Trophoblast cell (in vitro differentiated cells and primary cell): ENCODE measurements at regions not wholly inside any gene's neighbourhood (a gene's known extent, or its start where the extent isn't known, plus 50 kb on each side); places are given as distances from the start of the nearest gene placed in this dataset.
"Not testable (repeated sequence)": the region's sequence is repeated elsewhere in the genome, so short reads cannot be mapped to it uniquely, and the experiment has no call there.

Experiments
- DNase-seq, 2 donors: peaks; one replicate each; pipeline ENCODE4 v3.0.0-alpha.2; 2016
- H2AFZ ChIP-seq: 2 replicates; pipeline ENCODE4 v1.6.1; 2013; ENCODE audit warnings: low read length, moderate library complexity, mild to moderate bottlenecking; ENCODE audit not compliant: insufficient read depth, poor library complexity
- H2AK5ac ChIP-seq: 2 replicates; pipeline ENCODE4 v1.6.1; 2013; ENCODE audit warnings: mild to moderate bottlenecking, low read length
- H2BK120ac ChIP-seq: 2 replicates; pipeline ENCODE4 v1.6.1; 2013; ENCODE audit warnings: low read length, mild to moderate bottlenecking, moderate library complexity; ENCODE audit not compliant: insufficient read depth, poor library complexity
- H2BK12ac ChIP-seq: 2 replicates; pipeline ENCODE4 v1.6.1; 2013; ENCODE audit warnings: mild to moderate bottlenecking, low read length, moderate library complexity
- H2BK5ac ChIP-seq: 2 replicates; pipeline ENCODE4 v1.6.1; 2013; ENCODE audit warnings: low read length, low read depth, moderate library complexity, mild to moderate bottlenecking; ENCODE audit not compliant: poor library complexity
- H3K14ac ChIP-seq: 2 replicates; pipeline ENCODE4 v1.6.1; 2013; ENCODE audit warnings: mild to moderate bottlenecking, low read length
- H3K18ac ChIP-seq: 2 replicates; pipeline ENCODE4 v1.6.1; 2013; ENCODE audit warnings: mild to moderate bottlenecking, low read length
- H3K23ac ChIP-seq: 2 replicates; pipeline ENCODE4 v1.6.1; 2013; ENCODE audit warnings: low read length
- H3K27ac ChIP-seq: 2 replicates; pipeline ENCODE4 v1.5.1; 2013; ENCODE audit warnings: low read depth, mild to moderate bottlenecking, inconsistent platforms, low read length, moderate library complexity
- H3K27me3 ChIP-seq: 2 replicates; pipeline ENCODE4 v1.6.1; 2013; ENCODE audit warnings: inconsistent platforms, mild to moderate bottlenecking, low read length, moderate library complexity; ENCODE audit not compliant: insufficient read depth
- H3K36me3 ChIP-seq, 2 experiments: 1 replicate in 1 of 2; 2 replicates in 1 of 2; pipeline ENCODE4 v1.6.1; 2013; ENCODE audit warnings: low read length in 2 of 2, mild to moderate bottlenecking in 2 of 2, moderate library complexity in 1 of 2; ENCODE audit not compliant: insufficient read depth in 2 of 2, control insufficient read depth in 1 of 2
- H3K4ac ChIP-seq: 2 replicates; pipeline ENCODE4 v1.6.1; 2013; ENCODE audit warnings: low read depth, mild to moderate bottlenecking, low read length, moderate library complexity
- H3K4me1 ChIP-seq, 2 experiments: 1 replicate in 1 of 2; 2 replicates in 1 of 2; pipeline ENCODE4 v1.6.1; 2013; ENCODE audit warnings: low read length in 2 of 2, mild to moderate bottlenecking in 2 of 2, moderate library complexity in 1 of 2; ENCODE audit not compliant: insufficient read depth in 2 of 2, control insufficient read depth in 1 of 2
- H3K4me2 ChIP-seq: 2 replicates; pipeline ENCODE4 v1.6.1; 2013; ENCODE audit warnings: inconsistent platforms, mild to moderate bottlenecking, low read length, moderate library complexity
- H3K4me3 ChIP-seq: 2 replicates; pipeline ENCODE4 v1.5.1; 2013; ENCODE audit warnings: mild to moderate bottlenecking, low read depth, low read length, inconsistent platforms
- H3K79me1 ChIP-seq: one replicate; pipeline ENCODE4 v1.6.1; 2013; ENCODE audit warnings: low read length
- H3K79me2 ChIP-seq: 2 replicates; pipeline ENCODE4 v1.6.1; 2013; ENCODE audit warnings: low read length, mild to moderate bottlenecking; ENCODE audit not compliant: control insufficient read depth, insufficient read depth, poor library complexity
- H3K9ac ChIP-seq: 2 replicates; pipeline ENCODE4 v1.6.1; 2013; ENCODE audit warnings: mild to moderate bottlenecking, low read length
- H3K9me3 ChIP-seq: 2 replicates; pipeline ENCODE4 v1.6.1; 2013; ENCODE audit warnings: low read depth, mild to moderate bottlenecking, control low read depth, inconsistent platforms, low read length; ENCODE audit not compliant: insufficient read depth
- H4K12ac ChIP-seq: 2 replicates; pipeline ENCODE4 v1.6.1; 2013; ENCODE audit warnings: low read depth, mild to moderate bottlenecking, low read length, moderate library complexity
- H4K8ac ChIP-seq: 2 replicates; pipeline ENCODE4 v1.6.1; 2013; ENCODE audit warnings: low read depth, mild to moderate bottlenecking, low read length, moderate library complexity
- H4K91ac ChIP-seq: one replicate; pipeline ENCODE4 v1.6.1; 2013; ENCODE audit warnings: low read depth, mild to moderate bottlenecking, low read length, moderate library complexity
- WGBS: extraction: QIAGEN DNeasy Blood & Tissue Kit; methylation state at CpG from one replicate; pipeline ENCODE4 v1.1.7; 2013; ENCODE audit warnings: missing lambda C conversion rate; ENCODE audit not compliant: insufficient read length, insufficient coverage; ENCODE audit errors: extremely low coverage; 5-methylcytosine and 5-hydroxymethylcytosine counted together

DNA sequence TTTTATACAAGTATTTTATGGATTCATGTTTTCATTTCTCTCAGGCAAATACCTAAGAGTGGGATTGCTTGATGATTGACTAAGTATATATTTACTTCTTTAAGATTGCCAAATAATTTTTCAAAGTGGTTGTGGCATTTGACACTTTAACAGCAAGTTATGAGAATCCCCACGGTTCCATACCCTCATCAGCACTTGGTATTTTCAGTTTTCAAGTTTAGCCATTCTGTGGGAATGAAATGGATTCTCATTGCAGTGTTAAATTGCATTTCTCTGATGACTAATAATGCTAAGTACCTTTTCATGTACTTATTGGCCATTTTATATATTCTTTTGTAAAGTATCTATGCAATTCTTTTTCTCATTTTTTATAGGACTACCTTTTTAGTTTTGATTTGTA lies 301.5 kb upstream of the DIO3 start:
- H4K12ac ChIP-seq = no peak overlapping the region
- H3K27ac ChIP-seq = no peak overlapping the region
- no peaks in the 10 kb centered on the region for H3K79me2 ChIP-seq
- H3K4me1 ChIP-seq = peaks cover 0 to 3% of the 10 kb centered on the region in 2 experiments
- no peak overlapping the region for H2AK5ac ChIP-seq
- peaks cover 5% of the 10 kb centered on the region for H3K9me3 ChIP-seq
- DNase-seq = no peak
- H3K9ac ChIP-seq = no peak overlapping the region
- no peak overlapping the region for H3K23ac ChIP-seq
- no peak overlapping the region for H2BK5ac ChIP-seq
- no CpG with 5 or more reads among the region's 1 CpG for WGBS
- H4K91ac ChIP-seq = no peak overlapping the region
- H3K4me2 ChIP-seq = no peak overlapping the region
- no peak overlapping the region for H3K18ac ChIP-seq
- no peak overlapping the region for H3K14ac ChIP-seq
- no peak overlapping the region for H2BK12ac ChIP-seq
- H3K36me3 ChIP-seq = no peaks in the 10 kb centered on the region
- H4K8ac ChIP-seq = no peak overlapping the region
- H3K4me3 ChIP-seq = no peak overlapping the region
- no peaks in the 10 kb centered on the region for H3K79me1 ChIP-seq
- H2BK120ac ChIP-seq = no peak overlapping the region
- H2AFZ ChIP-seq = no peak overlapping the region
- no peaks in the 10 kb centered on the region for H3K27me3 ChIP-seq
- H3K4ac ChIP-seq = no peak overlapping the region

- not testable (repeated sequence) for DNase-seq, H3K4me1 ChIP-seq, H3K4ac ChIP-seq, H2AK5ac ChIP-seq, H2BK12ac ChIP-seq, H2BK5ac ChIP-seq, H3K14ac ChIP-seq, H3K9me3 ChIP-seq, H3K23ac ChIP-seq, H3K36me3 ChIP-seq, H4K91ac ChIP-seq, H3K18ac ChIP-seq, H3K79me2 ChIP-seq, H3K27ac ChIP-seq, H3K27me3 ChIP-seq, H2AFZ ChIP-seq, H2BK120ac ChIP-seq, H3K4me3 ChIP-seq, H3K9ac ChIP-seq, H4K8ac ChIP-seq, H3K79me1 ChIP-seq, H4K12ac ChIP-seq, H3K4me2 ChIP-seq
- WGBS = no CpG with 5 or more reads among the region's 20 CpGs
Observed at GRCh38 chr14:101266441-101266840, 294.9 kb upstream of the DIO3 start.

- Histone ChIP-seq H2BK120ac (no peak overlapping the region), H2AK5ac (no peak overlapping the region), H2AFZ (no peak overlapping the region), H4K91ac (no peak overlapping the region), H2BK5ac (no peak overlapping the region), H2BK12ac (no peak overlapping the region), H4K12ac (no peak overlapping the region), H3K79me1 (peaks cover 2% of the 10 kb centered on the region), H3K4me2 (no peak overlapping the region), H3K23ac (no peak overlapping the region), H3K4ac (no peak overlapping the region), H3K9me3 (no peaks in the 10 kb centered on the region), H3K79me2 (no peaks in the 10 kb centered on the region), H3K4me3 (no peak overlapping the region), H4K8ac (no peak overlapping the region), H3K18ac (no peak overlapping the region), H3K14ac (no peak overlapping the region), H3K36me3 (no peaks in the 10 kb centered on the region), H3K9ac (no peak overlapping the region), H3K27me3 (no peaks in the 10 kb centered on the region), H3K27ac (no peak overlapping the region), H3K4me1 (no peaks in the 10 kb centered on the region)
- DNase-seq = no peak
Observed at GRCh38 chr14:101273091-101273490, 288.2 kb upstream of the DIO3 start.

- no peak overlapping the region for H2BK120ac ChIP-seq
- H3K18ac ChIP-seq = no peak overlapping the region
- no peak overlapping the region for H3K14ac ChIP-seq
- H3K79me2 ChIP-seq = no peaks in the 10 kb centered on the region
- H3K4me1 ChIP-seq = no peaks in the 10 kb centered on the region
- H3K36me3 ChIP-seq = no peaks in the 10 kb centered on the region
- no peak overlapping the region for H4K8ac ChIP-seq
- H4K12ac ChIP-seq = no peak overlapping the region
- H2BK5ac ChIP-seq = no peak overlapping the region
- H3K4me2 ChIP-seq = no peak overlapping the region
- no peak overlapping the region for H3K27ac ChIP-seq
- H2AFZ ChIP-seq = no peak overlapping the region
- WGBS = no CpG with 5 or more reads among the region's 4 CpGs
- DNase-seq = peak in 1 of 2 donors; percentile 10
- H3K27me3 ChIP-seq = no peaks in the 10 kb centered on the region
- H3K9me3 ChIP-seq = no peaks in the 10 kb centered on the region
- no peak overlapping the region for H3K4ac ChIP-seq
- H2AK5ac ChIP-seq = no peak overlapping the region
- peaks cover 2% of the 10 kb centered on the region for H3K79me1 ChIP-seq
- H3K23ac ChIP-seq = no peak overlapping the region
- H4K91ac ChIP-seq = no peak overlapping the region
- H3K4me3 ChIP-seq = no peak overlapping the region
- no peak overlapping the region for H3K9ac ChIP-seq
- no peak overlapping the region for H2BK12ac ChIP-seq
Observed at GRCh38 chr14:101276309-101277091, 284.8 kb upstream of the DIO3 start.
